ENCODE measurements at regions not wholly inside any gene's neighbourhood (a gene's known extent, or its start where the extent isn't known, plus 50 kb on each side); places are given as distances from the start of the nearest gene placed in this dataset.

DNA sequence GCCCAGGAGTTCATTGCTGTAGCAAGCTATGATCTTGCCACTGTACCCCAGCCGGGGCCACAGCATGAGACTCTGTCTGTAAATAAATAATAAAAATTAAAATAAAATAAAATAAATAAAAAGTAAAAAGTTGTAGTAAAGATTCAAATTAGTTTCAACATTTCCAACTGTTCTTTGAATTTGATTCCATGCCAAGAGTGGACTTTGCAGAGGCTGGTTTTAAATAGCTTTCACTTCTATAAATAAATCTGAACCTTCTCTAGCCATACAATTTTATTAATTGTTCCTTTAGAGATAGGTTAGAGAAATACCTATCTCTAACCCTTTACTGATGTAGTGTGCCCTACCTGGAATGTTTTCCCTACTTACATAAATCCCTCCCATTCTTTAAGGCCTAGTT is 129.7 kb upstream of the SLIT3 start:
- no peak for DNase-seq (ENCODE audit: extremely low read depth, low read depth)
- TF ChIP-seq, protein P1, sequence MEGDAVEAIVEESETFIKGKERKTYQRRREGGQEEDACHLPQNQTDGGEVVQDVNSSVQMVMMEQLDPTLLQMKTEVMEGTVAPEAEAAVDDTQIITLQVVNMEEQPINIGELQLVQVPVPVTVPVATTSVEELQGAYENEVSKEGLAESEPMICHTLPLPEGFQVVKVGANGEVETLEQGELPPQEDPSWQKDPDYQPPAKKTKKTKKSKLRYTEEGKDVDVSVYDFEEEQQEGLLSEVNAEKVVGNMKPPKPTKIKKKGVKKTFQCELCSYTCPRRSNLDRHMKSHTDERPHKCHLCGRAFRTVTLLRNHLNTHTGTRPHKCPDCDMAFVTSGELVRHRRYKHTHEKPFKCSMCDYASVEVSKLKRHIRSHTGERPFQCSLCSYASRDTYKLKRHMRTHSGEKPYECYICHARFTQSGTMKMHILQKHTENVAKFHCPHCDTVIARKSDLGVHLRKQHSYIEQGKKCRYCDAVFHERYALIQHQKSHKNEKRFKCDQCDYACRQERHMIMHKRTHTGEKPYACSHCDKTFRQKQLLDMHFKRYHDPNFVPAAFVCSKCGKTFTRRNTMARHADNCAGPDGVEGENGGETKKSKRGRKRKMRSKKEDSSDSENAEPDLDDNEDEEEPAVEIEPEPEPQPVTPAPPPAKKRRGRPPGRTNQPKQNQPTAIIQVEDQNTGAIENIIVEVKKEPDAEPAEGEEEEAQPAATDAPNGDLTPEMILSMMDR (IDR thresholded peaks at IDR 0.05; ENCODE audit: low read depth, low read length, missing control alignments), result no peak
- H3K4me3 ChIP-seq (replicated peaks; ENCODE audit: low read depth, low read length), result no peak overlapping the region

DNA sequence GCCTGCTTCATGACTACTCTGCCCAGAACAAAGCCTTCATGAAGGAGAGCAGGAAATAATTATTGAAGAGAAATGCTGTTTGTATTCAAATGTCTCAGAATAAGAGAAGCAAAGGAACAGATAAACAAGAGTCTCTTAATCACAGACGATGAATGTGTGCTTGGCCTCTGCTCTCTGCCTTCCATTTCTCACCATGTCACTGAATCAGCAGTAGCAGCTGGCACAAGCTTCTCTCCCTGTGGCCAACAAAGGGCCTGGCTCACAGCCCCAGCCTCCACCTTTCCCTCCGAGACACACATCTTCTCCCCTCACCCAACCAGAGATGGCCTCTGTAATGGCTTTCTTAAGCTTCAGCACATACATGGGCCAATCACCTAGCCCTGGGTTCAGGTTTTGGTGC is 128.1 kb upstream of the SLIT3 start:
- no peak for DNase-seq (ENCODE audit: extremely low read depth, low read depth)
- TF ChIP-seq, protein P1 (IDR thresholded peaks at IDR 0.05; ENCODE audit: low read depth, low read length, missing control alignments), result no peak
- no peak overlapping the region for H3K4me3 ChIP-seq (replicated peaks; ENCODE audit: low read depth, low read length)

DNA sequence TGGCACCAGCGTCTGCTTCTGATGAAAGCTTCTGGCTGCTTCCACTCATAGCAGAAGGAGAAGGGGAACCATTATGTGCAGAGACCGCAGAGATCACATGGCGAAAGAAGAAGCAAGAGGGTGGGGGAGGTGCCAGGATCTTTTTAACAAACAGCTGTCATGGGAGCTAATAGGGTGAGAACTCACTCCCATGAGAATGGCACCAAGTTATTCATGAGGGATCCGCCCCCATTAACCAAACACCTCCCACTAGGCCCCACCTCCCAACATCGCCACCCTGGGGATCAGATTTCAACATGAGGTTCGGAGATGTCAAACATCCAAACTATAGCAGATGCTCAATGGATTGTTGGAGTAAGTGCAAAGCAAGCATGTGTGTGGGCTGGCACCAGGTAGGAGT is 125.8 kb upstream of the SLIT3 start:
- TF ChIP-seq, protein P1 (IDR thresholded peaks at IDR 0.05; ENCODE audit: low read depth, low read length, missing control alignments), result no peak
- DNase-seq (ENCODE audit: extremely low read depth, low read depth), result no peak
- H3K4me3 ChIP-seq (replicated peaks; ENCODE audit: low read depth, low read length), result no peak overlapping the region

DNA sequence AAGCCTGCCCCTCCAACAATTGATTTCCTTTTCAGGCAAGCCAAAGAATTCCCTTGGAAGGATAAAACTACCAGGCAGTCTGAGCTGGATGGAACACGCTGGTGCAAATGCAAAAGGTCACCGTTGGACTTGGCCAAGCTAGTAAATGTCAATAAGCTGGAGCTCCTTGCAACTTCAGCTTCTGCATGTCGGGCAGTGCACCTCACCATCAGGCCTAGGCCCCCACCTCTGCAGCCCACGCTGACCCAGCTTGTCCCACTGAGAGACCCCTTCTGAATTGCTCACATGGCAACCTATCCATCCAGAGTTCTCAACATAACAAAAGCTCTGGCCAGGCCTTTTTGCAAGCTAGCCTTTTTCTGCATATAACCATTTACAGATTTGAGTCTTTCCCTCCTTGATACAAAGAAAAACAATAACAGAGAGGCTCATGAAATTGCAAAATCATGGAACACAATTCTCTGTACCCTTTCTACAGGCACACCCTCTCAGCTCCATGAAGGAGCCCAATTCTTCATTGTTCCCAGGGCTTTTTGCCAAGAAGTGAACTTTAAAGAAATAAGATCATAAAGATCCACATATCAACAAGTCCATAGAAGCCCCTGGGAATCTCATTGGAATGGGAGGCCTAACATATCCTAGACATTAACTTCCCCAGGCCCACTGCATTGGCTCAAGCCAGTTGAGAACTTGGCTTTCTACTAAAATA is 123.9 kb upstream of the SLIT3 start:
- DNase-seq (ENCODE audit: extremely low read depth, low read depth), result no peak
- TF ChIP-seq, protein P1 (IDR thresholded peaks at IDR 0.05; ENCODE audit: low read depth, low read length, missing control alignments), result no peak
- no peak overlapping the region for H3K4me3 ChIP-seq (replicated peaks; ENCODE audit: low read depth, low read length)

DNA sequence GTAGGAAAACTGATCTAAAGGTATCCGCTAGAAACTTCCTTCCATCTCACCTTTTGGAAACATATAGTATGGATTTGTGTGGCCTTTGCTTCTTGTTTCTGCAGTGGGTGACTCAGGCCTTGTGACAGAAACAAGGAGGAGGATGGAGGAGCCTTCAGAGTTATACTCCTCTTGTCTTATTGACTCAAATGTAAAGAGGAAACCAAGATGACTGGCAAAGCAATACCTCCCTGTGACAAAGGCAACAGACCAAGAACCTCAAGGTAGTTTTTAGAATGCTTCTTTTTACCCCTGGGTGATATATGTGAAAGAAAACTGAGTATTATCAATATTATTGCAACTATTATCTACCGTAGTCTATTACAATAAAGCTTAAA is 123.3 kb upstream of the SLIT3 start:
- H3K4me3 ChIP-seq (replicated peaks; ENCODE audit: low read depth, low read length), result no peak overlapping the region
- DNase-seq (ENCODE audit: extremely low read depth, low read depth), result no peak
- TF ChIP-seq, protein P1 (IDR thresholded peaks at IDR 0.05; ENCODE audit: low read depth, low read length, missing control alignments), result no peak

DNA sequence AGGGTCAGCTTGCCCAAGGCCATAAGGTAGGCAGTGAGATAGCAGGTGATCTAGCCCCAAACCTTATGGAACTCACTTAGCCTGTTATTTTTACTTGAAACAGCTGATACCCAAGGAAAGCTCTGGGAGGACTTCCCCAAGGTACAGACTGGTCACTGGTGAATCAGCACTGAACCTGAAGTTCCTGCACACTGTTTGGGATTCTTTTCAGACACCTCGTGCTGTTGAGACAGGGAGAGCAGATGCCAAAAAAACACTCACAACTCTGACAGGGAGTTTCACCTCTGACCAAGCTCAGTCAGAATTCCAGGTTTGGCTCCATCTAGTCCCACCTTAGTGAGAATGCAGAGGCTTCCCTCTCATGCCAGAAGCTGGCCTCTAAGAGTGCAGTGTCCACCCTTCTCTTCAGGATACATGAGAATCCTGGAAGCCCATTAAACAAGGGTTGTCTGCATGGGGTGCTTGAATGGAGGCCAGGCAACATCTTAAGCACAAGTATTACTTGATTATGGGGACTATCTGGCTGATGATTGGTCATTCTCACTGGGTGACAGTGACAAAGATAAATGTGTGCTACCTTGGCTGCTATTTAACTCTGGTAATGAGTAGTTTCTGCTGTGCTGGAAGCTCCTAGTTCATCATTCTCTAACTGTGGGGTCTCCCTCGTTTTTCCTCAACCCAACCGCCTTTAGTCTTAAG is 122.8 kb upstream of the SLIT3 start:
- no peak for DNase-seq (ENCODE audit: extremely low read depth, low read depth)
- H3K4me3 ChIP-seq (replicated peaks; ENCODE audit: low read depth, low read length), result no peak overlapping the region
- TF ChIP-seq, protein P1 (IDR thresholded peaks at IDR 0.05; ENCODE audit: low read depth, low read length, missing control alignments), result no peak

All from HFF-Myc (cell line).